Cardiac muscle cell (in vitro differentiated cells and primary cell): ENCODE measurements at regions not wholly inside any gene's neighbourhood (a gene's known extent, or its start where the extent isn't known, plus 50 kb on each side); places are given as distances from the start of the nearest gene placed in this dataset.
"Not testable (repeated sequence)": the region's sequence is repeated elsewhere in the genome, so short reads cannot be mapped to it uniquely, and the experiment has no call there.

Source experiments
- DNase-seq, 2 donors: peaks; one replicate each; pipeline versions ENCODE4 v3.0.0 to v3.0.0-alpha.2; 2010 to 2017; ENCODE audit warnings: low read depth in 1 of 2, low spot score in 1 of 2
- H3K27ac ChIP-seq: fragments of 200-600 bp; sonication (generic); 2 replicates; pipeline ENCODE4 v1.5.1; 2016
- H3K27me3 ChIP-seq: fragments of 200-600 bp; sonication (generic); 2 replicates; pipeline ENCODE4 v1.6.0; 2016; ENCODE audit warnings: control low read depth
- H3K36me3 ChIP-seq: fragments of 200-600 bp; sonication (generic); 2 replicates; pipeline ENCODE4 v1.5.1; 2016; ENCODE audit warnings: control low read depth
- H3K4me1 ChIP-seq: fragments of 200-600 bp; sonication (generic); 2 replicates; pipeline ENCODE4 v1.8.1; 2017; ENCODE audit warnings: low read depth, mild to moderate bottlenecking, mixed run types
- H3K4me3 ChIP-seq: fragments of 200-600 bp; sonication (generic); 2 replicates; pipeline ENCODE4 v1.5.1; 2016; ENCODE audit warnings: mild to moderate bottlenecking
- H3K9me3 ChIP-seq: fragments of 200-600 bp; sonication (generic); 2 replicates; pipeline ENCODE4 v1.5.1; 2017; ENCODE audit warnings: low read depth, mild to moderate bottlenecking, control low read depth
- CTCF ChIP-seq: IDR thresholded peaks from 2 replicates; pipeline ENCODE4 v1.5.1; 2012; ENCODE audit warnings: low read depth, mild to moderate bottlenecking, low read length

GRCh38 chr6:85756982-85757381, 114.3 kb upstream of the SYNCRIP start:
- Histone ChIP-seq H3K4me3 (no peak overlapping the region), H3K27ac (no peak overlapping the region), H3K9me3 (no peaks in the 10 kb centered on the region), H3K4me1 (no peaks in the 10 kb centered on the region), H3K27me3 (no peaks in the 10 kb centered on the region), H3K36me3 (no peaks in the 10 kb centered on the region)
- TF ChIP-seq CTCF: peak; percentile 40
- DNase-seq: peak; percentile 22 to 54

- Histone ChIP-seq H3K27me3 (no peaks in the 10 kb centered on the region), H3K4me1 (no peaks in the 10 kb centered on the region), H3K9me3 (no peaks in the 10 kb centered on the region), H3K36me3 (no peaks in the 10 kb centered on the region), H3K4me3 (no peak overlapping the region), H3K27ac (no peak overlapping the region)
- TF ChIP-seq CTCF: no peak
- DNase-seq: no peak
These were observed 112.2 kb upstream of the SYNCRIP start for GRCh38 chr6:85754894-85755293.

- no peaks in the 10 kb centered on the region for H3K27me3 ChIP-seq
- H3K4me3 ChIP-seq: no peak overlapping the region
- H3K4me1 ChIP-seq: no peaks in the 10 kb centered on the region
- TF ChIP-seq CTCF: no peak
- no peak for DNase-seq
- no peaks in the 10 kb centered on the region for H3K9me3 ChIP-seq
- H3K36me3 ChIP-seq: no peaks in the 10 kb centered on the region
- H3K27ac ChIP-seq: no peak overlapping the region
These were observed 109.9 kb upstream of the SYNCRIP start for GRCh38 chr6:85752602-85753001.

GRCh38 chr6:85751374-85752055, 108.8 kb upstream of the SYNCRIP start:
- no peak for DNase-seq
- Histone ChIP-seq H3K9me3 (no peaks in the 10 kb centered on the region), H3K4me3 (no peak overlapping the region), H3K4me1 (no peaks in the 10 kb centered on the region), H3K27me3 (no peaks in the 10 kb centered on the region), H3K36me3 (no peaks in the 10 kb centered on the region), H3K27ac (no peak overlapping the region)
- TF ChIP-seq CTCF: no peak

- not testable (repeated sequence) for H3K9me3 ChIP-seq, H3K27me3 ChIP-seq, DNase-seq, H3K36me3 ChIP-seq, H3K4me3 ChIP-seq, H3K4me1 ChIP-seq, H3K27ac ChIP-seq
These were observed 107.5 kb upstream of the SYNCRIP start for GRCh38 chr6:85750146-85750545.

GRCh38 chr6:85749236-85749635, 106.5 kb upstream of the SYNCRIP start:
- H3K4me3 ChIP-seq: no peak overlapping the region
- no peaks in the 10 kb centered on the region for H3K9me3 ChIP-seq
- no peaks in the 10 kb centered on the region for H3K36me3 ChIP-seq
- no peak for TF ChIP-seq CTCF
- no peaks in the 10 kb centered on the region for H3K27me3 ChIP-seq
- no peaks in the 10 kb centered on the region for H3K4me1 ChIP-seq
- no peak overlapping the region for H3K27ac ChIP-seq
- DNase-seq: no peak
